Stomach (tissue), 8 donors: ENCODE measurements at regions not wholly inside any gene's neighbourhood (a gene's known extent, or its start where the extent isn't known, plus 50 kb on each side); places are given as distances from the start of the nearest gene placed in this dataset.
"Not testable (repeated sequence)": the region's sequence is repeated elsewhere in the genome, so short reads cannot be mapped to it uniquely, and the experiment has no call there.

ENCODE experiments used
- DNase-seq, 2 donors: peaks; one replicate each; pipeline versions ENCODE4 v3.0.0 to v3.0.0-alpha.2; 2013 to 2019
- H3K27ac ChIP-seq, 5 donors: fragments of 200-600 bp in 4 of 5; sonication (generic) in 4 of 5; one replicate each; pipeline ENCODE4 v1.5.1; 2013 to 2019; ENCODE audit warnings: mild to moderate bottlenecking in 1 of 5, moderate library complexity in 1 of 5
- H3K27me3 ChIP-seq, 3 donors: fragments of 200-600 bp; sonication (generic); one replicate each; pipeline ENCODE4 v1.5.1; 2017 to 2019; ENCODE audit warnings: mixed run types in 1 of 3
- H3K36me3 ChIP-seq, 4 donors: fragments of 200-600 bp; sonication (generic); 1 replicate in 3 of 4; 2 replicates in 1 of 4; pipeline ENCODE4 v1.5.1; 2016 to 2019
- H3K4me1 ChIP-seq, 4 donors: fragments of 200-600 bp; sonication (generic); one replicate each; pipeline ENCODE4 v1.5.1; 2016 to 2019
- H3K4me3 ChIP-seq, 4 donors: fragments of 200-600 bp; sonication (generic) in 3 of 4; one replicate each; pipeline ENCODE4 v1.5.1; 2016 to 2019; ENCODE audit warnings: mild to moderate bottlenecking in 1 of 4
- H3K9me3 ChIP-seq, 4 donors: fragments of 200-600 bp; sonication (generic); one replicate each; pipeline ENCODE4 v1.5.1; 2016 to 2019
- CTCF ChIP-seq, 7 experiments: fragments of 450-650 bp in 4 of 7; fragments of 200-600 bp in 3 of 7; sonication (generic) in 3 of 7; IDR thresholded peaks; one replicate each; pipeline ENCODE4 v1.5.1; 2016 to 2019; ENCODE audit warnings: antibody characterized with exemption in 7 of 7, control low read depth in 2 of 7, mild to moderate bottlenecking in 1 of 7
- EP300 ChIP-seq: sonication (generic); formaldehyde crosslinking; IDR thresholded peaks from one replicate; pipeline ENCODE4 v1.6.1; 2017; ENCODE audit warnings: antibody characterized with exemption
- POLR2A ChIP-seq, 4 donors: fragments of 450-650 bp; IDR thresholded peaks; one replicate each; pipeline ENCODE4 v1.6.1; 2016; ENCODE audit warnings: antibody characterized with exemption in 4 of 4, control low read depth in 2 of 4, mild to moderate bottlenecking in 1 of 4, moderate library complexity in 1 of 4
- POLR2AphosphoS5 ChIP-seq, 3 donors: sonication (generic); formaldehyde crosslinking; IDR thresholded peaks; one replicate each; pipeline ENCODE4 v1.6.1; 2016; ENCODE audit warnings: antibody characterized with exemption in 3 of 3
- WGBS, 5 donors: extraction: QIAGEN DNeasy Blood & Tissue Kit in 3 of 5; methylation state at CpG; one replicate each; pipeline versions ENCODE4 v1.1.5 to v1.1.7; 2013 to 2018; 5-methylcytosine and 5-hydroxymethylcytosine counted together
- intact Hi-C: fragments of 100-400 bp; cut with DNase I; formaldehyde crosslinking; loops from one replicate; pipeline ENCODE4 v1.15.1; 2023; ENCODE audit warnings: low total_unique reads
- donor health status: healthy with polysubstance abuse.
- donor health status: Bipolar disorder and iron deficiency.
- donor health status: healthy.

- intact Hi-C loops, result no loop called here
- DNase-seq, result no peak
- no peaks in the 10 kb centered on the region for H3K27me3 ChIP-seq
- H3K36me3 ChIP-seq, result no peaks in the 10 kb centered on the region
- TF ChIP-seq CTCF (IDR thresholded peaks at IDR 0.05) (no peak), POLR2AphosphoS5 (IDR thresholded peaks at IDR 0.05) (no peak), EP300 (no peak), POLR2A (IDR thresholded peaks at IDR 0.05) (no peak)
- H3K9me3 ChIP-seq, result no peaks in the 10 kb centered on the region
- no peaks in the 10 kb centered on the region for H3K4me1 ChIP-seq
- 79 to 85% (median 82%) methylated on average over 3 of the region's 3 CpGs for WGBS, 5 donors
- H3K4me3 ChIP-seq, result no peak overlapping the region
- H3K27ac ChIP-seq, result no peak overlapping the region
Measured at GRCh38 chr1:70826428-70826827, 221.2 kb downstream of the PTGER3 start.

GRCh38 chr1:70827030-70827429 lies 220.6 kb downstream of the PTGER3 start:
- H3K9me3 ChIP-seq, result no peaks in the 10 kb centered on the region
- no peak overlapping the region for H3K27ac ChIP-seq
- no peaks in the 10 kb centered on the region for H3K27me3 ChIP-seq
- no peak overlapping the region for H3K4me3 ChIP-seq
- no peak for DNase-seq
- WGBS, 5 donors, result 92 to 97% (median 93%) methylated on average over 3 of the region's 3 CpGs
- H3K4me1 ChIP-seq, result no peaks in the 10 kb centered on the region
- H3K36me3 ChIP-seq, result no peaks in the 10 kb centered on the region
- TF ChIP-seq POLR2AphosphoS5 (IDR thresholded peaks at IDR 0.05) (no peak), POLR2A (IDR thresholded peaks at IDR 0.05) (no peak), EP300 (no peak), CTCF (IDR thresholded peaks at IDR 0.05) (no peak)
- intact Hi-C loops, result no loop called here

GRCh38 chr1:70828177-70828576 lies 219.4 kb downstream of the PTGER3 start:
- H3K27ac ChIP-seq, result no peak overlapping the region
- H3K9me3 ChIP-seq, result no peaks in the 10 kb centered on the region
- intact Hi-C loops, result no loop called here
- WGBS, 5 donors, result 78 to 97% (median 97%) methylated on average over 1 of the region's 1 CpG
- H3K36me3 ChIP-seq, result no peaks in the 10 kb centered on the region
- no peak for DNase-seq
- TF ChIP-seq EP300 (no peak), POLR2AphosphoS5 (IDR thresholded peaks at IDR 0.05) (no peak), CTCF (IDR thresholded peaks at IDR 0.05) (no peak), POLR2A (IDR thresholded peaks at IDR 0.05) (no peak)
- no peaks in the 10 kb centered on the region for H3K27me3 ChIP-seq
- no peak overlapping the region for H3K4me3 ChIP-seq
- H3K4me1 ChIP-seq, result no peaks in the 10 kb centered on the region

GRCh38 chr1:70834365-70834764 lies 213.3 kb downstream of the PTGER3 start:
- WGBS, 5 donors, result 60 to 72% (median 65%) methylated on average over 2 of the region's 2 CpGs
- H3K9me3 ChIP-seq, intact Hi-C loops, H3K36me3 ChIP-seq, H3K27me3 ChIP-seq, H3K4me3 ChIP-seq, H3K27ac ChIP-seq, DNase-seq, H3K4me1 ChIP-seq: not testable (repeated sequence)

- H3K36me3 ChIP-seq, result no peaks in the 10 kb centered on the region
- H3K27ac ChIP-seq, result no peak overlapping the region
- no peak for DNase-seq
- no peaks in the 10 kb centered on the region for H3K4me1 ChIP-seq
- TF ChIP-seq EP300 (no peak), POLR2AphosphoS5 (IDR thresholded peaks at IDR 0.05) (no peak)
- WGBS, 5 donors, result 80 to 95% (median 85%) methylated on average over 1 of the region's 1 CpG
- H3K4me3 ChIP-seq, result no peak overlapping the region
- intact Hi-C loops, result no loop called here
- H3K9me3 ChIP-seq, result no peaks in the 10 kb centered on the region
- no peaks in the 10 kb centered on the region for H3K27me3 ChIP-seq
Measured at GRCh38 chr1:70836456-70836855, 211.2 kb downstream of the PTGER3 start.
